Right lobe of liver (tissue), 4 donors: ENCODE measurements at regions not wholly inside any gene's neighbourhood (a gene's known extent, or its start where the extent isn't known, plus 50 kb on each side); places are given as distances from the start of the nearest gene placed in this dataset.

Experiments
- CTCF ChIP-seq, 4 donors: fragments of 200-600 bp in 3 of 4; fragments of 450-650 bp in 1 of 4; IDR thresholded peaks; one replicate each; pipeline versions ENCODE4 v1.5.1 to v1.8.0; 2016 to 2022; ENCODE audit warnings: antibody characterized with exemption in 4 of 4, mild to moderate bottlenecking in 2 of 4
- POLR2A ChIP-seq: fragments of 450-650 bp; IDR thresholded peaks from one replicate; pipeline ENCODE4 v1.6.1; 2017; ENCODE audit warnings: antibody characterized with exemption, mild to moderate bottlenecking
- donor health status: DM: no; HTN: no; CAD: no.
- donor health status: DM: no; HTN: no; CAD: no.
- donor health status: DM: no; HTN: yes; CAD: no.

DNA sequence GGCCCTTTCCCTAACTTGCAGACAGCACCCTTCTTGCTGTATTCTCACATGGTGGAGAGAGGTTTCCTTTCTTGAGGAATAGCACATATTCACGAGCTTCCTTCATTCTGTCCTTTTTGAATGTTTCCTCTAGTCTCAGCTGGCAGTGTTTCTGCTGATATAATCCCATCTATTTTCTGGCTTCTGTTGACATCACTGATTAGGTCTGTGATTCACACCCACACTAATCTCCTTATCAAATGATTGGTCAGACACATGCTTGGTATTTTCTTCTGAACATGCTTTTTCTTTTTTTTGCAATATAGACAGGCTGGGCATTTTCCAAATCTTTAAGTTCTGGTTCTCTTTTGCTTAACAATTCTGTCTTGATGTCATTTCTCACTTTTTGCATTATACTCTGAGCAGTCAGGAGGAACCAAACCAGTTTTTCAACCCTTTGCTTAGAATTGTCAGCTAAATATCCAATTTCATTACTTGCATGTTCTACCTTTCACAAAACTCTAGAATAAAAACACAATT is 65.4 kb downstream of the OXSM start:
- TF ChIP-seq POLR2A: no peak
- TF ChIP-seq CTCF (IDR thresholded peaks at IDR 0.05): no peak
